GM12878 (cell line): ENCODE measurements at regions not wholly inside any gene's neighbourhood (a gene's known extent, or its start where the extent isn't known, plus 50 kb on each side); places are given as distances from the start of the nearest gene placed in this dataset.

Experiments
- ATAC-seq: fragments of 200-7000 bp; cut with Tn5 transposase; 3 replicates; pipeline ENCODE4 v1.9.1; 2020; ENCODE audit warnings: mild to moderate bottlenecking, moderate library complexity
- BruUV-seq: library from RNA; stranded (reverse); fragments of 400-500 nt; replicated peaks from 2 replicates; lab custom pipeline; 2021; lab: Mats Ljungman, UMichigan
- CTCF ChIA-PET: fragments of 300-600 bp; sonication (Branson Sonifier 250); formaldehyde crosslinking; extraction: SDS; loops from one replicate; lab custom pipeline; 2021; ENCODE audit warnings: inconsistent platforms; lab: Yijun Ruan, JAX
- POLR2A ChIA-PET: fragments of 350-600 bp; formaldehyde crosslinking; extraction: SDS; loops from one replicate; lab custom pipeline; 2021; ENCODE audit warnings: inconsistent platforms; lab: Charles Lee
- RAD21 ChIA-PET: fragments of 300-600 bp; sonication (Branson Sonifier 250); formaldehyde crosslinking; loops from one replicate; lab custom pipeline; 2023; ENCODE audit warnings: antibody characterized with exemption; ENCODE audit not compliant: unreplicated experiment; lab: Charles Lee
- SMC1A ChIA-PET: fragments of 300-600 bp; sonication (Branson Sonifier 250); formaldehyde crosslinking; loops from one replicate; lab custom pipeline; 2023; ENCODE audit not compliant: unreplicated experiment, uncharacterized antibody; lab: Charles Lee
- DNase-seq: peaks from one replicate; pipeline ENCODE4 v3.0.0-alpha.2; 2011; ENCODE audit warnings: low read depth, low spot score
- FAIRE-seq: peaks from 3 replicates; lab custom pipeline; 2011; peaks lifted over from hg19 to GRCh38; lab: Jason Lieb, UNC
- H2AFZ ChIP-seq: 2 replicates; pipeline ENCODE4 v1.6.0; 2011; ENCODE audit warnings: low read depth, low read length, control low read depth; ENCODE audit not compliant: control insufficient read depth
- H3K27ac ChIP-seq: 2 replicates; pipeline ENCODE4 v1.5.1; 2011; ENCODE audit warnings: control low read depth; ENCODE audit not compliant: control insufficient read depth, insufficient read depth
- H3K27me3 ChIP-seq, 2 experiments: replicated peaks in 1 of 2; 2 replicates each; pipeline versions ENCODE4 v1.6.0 to v1.6.1; 2011; ENCODE audit warnings: low read length in 1 of 2; ENCODE audit not compliant: control insufficient read depth in 2 of 2, insufficient read depth in 2 of 2
- H3K36me3 ChIP-seq, 2 experiments: 2 replicates each; pipeline ENCODE4 v1.5.1; 2011; ENCODE audit warnings: low read length in 1 of 2; ENCODE audit not compliant: control insufficient read depth in 2 of 2, insufficient read depth in 2 of 2
- H3K4me1 ChIP-seq: 2 replicates; pipeline ENCODE4 v1.6.1; 2011; ENCODE audit warnings: mild to moderate bottlenecking, low read length, moderate library complexity, mixed read lengths; ENCODE audit not compliant: control insufficient read depth, insufficient read depth
- H3K4me2 ChIP-seq: 2 replicates; pipeline ENCODE4 v1.6.0; 2011; ENCODE audit warnings: control low read depth; ENCODE audit not compliant: control insufficient read depth, insufficient read depth
- H3K4me3 ChIP-seq: fragments of 200-600 bp; sonication (generic); 2 replicates; pipeline ENCODE4 v1.5.1; 2016
- H3K79me2 ChIP-seq: 2 replicates; pipeline ENCODE4 v1.6.0; 2011; ENCODE audit warnings: low read length; ENCODE audit not compliant: control insufficient read depth, insufficient read depth
- H3K9ac ChIP-seq: 2 replicates; pipeline ENCODE4 v1.8.0; 2011; ENCODE audit warnings: low read length, control low read depth, mixed read lengths; ENCODE audit not compliant: control insufficient read depth, insufficient read depth
- H3K9me3 ChIP-seq: replicated peaks from 3 replicates; pipeline ENCODE4 v1.5.1; 2011; ENCODE audit warnings: mild to moderate bottlenecking, low read length; ENCODE audit not compliant: control insufficient read depth, insufficient read depth
- H4K20me1 ChIP-seq: 2 replicates; pipeline ENCODE4 v1.6.0; 2011; ENCODE audit not compliant: control insufficient read depth, insufficient read depth
- ATF3 ChIP-seq: IDR thresholded peaks from 2 replicates; pipeline ENCODE4 v1.6.1; 2011; ENCODE audit warnings: low read depth, mild to moderate bottlenecking, low read length, moderate library complexity, borderline replicate concordance; ENCODE audit errors: extremely low read depth
- ATF7 ChIP-seq: fragments of 450-650 bp; IDR thresholded peaks from 2 replicates; pipeline ENCODE4 v1.6.1; 2016; ENCODE audit warnings: low read depth, mild to moderate bottlenecking
- BRCA1 ChIP-seq: IDR thresholded peaks from 2 replicates; pipeline ENCODE4 v1.6.1; 2011; ENCODE audit warnings: low read depth, low read length, improper control_type of control experiment
- CBX5 ChIP-seq: sonication (generic); IDR thresholded peaks from 2 replicates; pipeline ENCODE4 v1.6.1; 2016; ENCODE audit warnings: low read depth, moderate library complexity, mild to moderate bottlenecking, inconsistent platforms
- HDAC2 ChIP-seq: fragments of 200-600 bp; sonication (generic); IDR thresholded peaks from 2 replicates; pipeline ENCODE4 v1.6.1; 2017
- MYC ChIP-seq: IDR thresholded peaks from 2 replicates; pipeline ENCODE4 v1.6.1; 2011; ENCODE audit warnings: mild to moderate bottlenecking, low read length, moderate library complexity, inconsistent platforms; ENCODE audit not compliant: insufficient read depth, insufficient replicate concordance, insufficient read length, severe bottlenecking
- NBN ChIP-seq: fragments of 450-650 bp; IDR thresholded peaks from 2 replicates; pipeline ENCODE4 v1.6.1; 2016
- NFYB ChIP-seq: IDR thresholded peaks from 2 replicates; pipeline ENCODE4 v1.6.1; 2011; ENCODE audit warnings: low read depth, mild to moderate bottlenecking, low read length, improper control_type of control experiment, moderate library complexity; ENCODE audit not compliant: insufficient read depth
- NR2C1 ChIP-seq: fragments of 450-650 bp; IDR thresholded peaks from 2 replicates; pipeline ENCODE4 v1.6.1; 2017; ENCODE audit warnings: antibody characterized with exemption, mild to moderate bottlenecking, moderate library complexity
- POLR2A ChIP-seq: IDR thresholded peaks from 2 replicates; pipeline ENCODE4 v1.6.1; 2011; ENCODE audit warnings: low read depth, mild to moderate bottlenecking, low read length
- POLR2AphosphoS5 ChIP-seq: IDR thresholded peaks from 2 replicates; pipeline ENCODE4 v1.6.1; 2011; ENCODE audit warnings: mild to moderate bottlenecking, low read length, inconsistent platforms
- RCOR1 ChIP-seq: conservative IDR thresholded peaks from 2 replicates; pipeline ENCODE4 v1.6.1; 2012; ENCODE audit warnings: low read depth, low read length, improper control_type of control experiment
- TARDBP ChIP-seq: IDR thresholded peaks from 2 replicates; pipeline ENCODE4 v1.6.1; 2016; ENCODE audit warnings: borderline replicate concordance
- YBX1 ChIP-seq: fragments of 450-650 bp; IDR thresholded peaks from 2 replicates; pipeline ENCODE4 v1.6.1; 2016; ENCODE audit warnings: antibody characterized with exemption
- WGBS: methylation state at CpG from one replicate; pipeline ENCODE4 v1.1.6; 2016; ENCODE audit warnings: low lambda C conversion rate; ENCODE audit not compliant: insufficient replicate concordance, insufficient coverage; ENCODE audit errors: missing lambda C conversion rate; 5-methylcytosine and 5-hydroxymethylcytosine counted together
- in situ Hi-C: fragments of 300-500 bp; cut with MboI; formaldehyde crosslinking; loops from 9 replicates; pipeline ENCODE4 v1.14.3; 2018; ENCODE audit warnings: mixed read lengths
- intact Hi-C: fragments of 100-400 bp; cut with micrococcal nuclease; formaldehyde crosslinking; loops from one replicate; pipeline ENCODE4 v1.14.2; 2022; ENCODE audit not compliant: unreplicated experiment
- TF ChIP-seq, protein P1 (sequence below): IDR thresholded peaks from 2 replicates; pipeline ENCODE4 v1.6.1; 2011; ENCODE audit warnings: borderline replicate concordance, low read depth, mild to moderate bottlenecking, moderate library complexity, mixed read lengths, low read length; ENCODE audit not compliant: insufficient read depth; ENCODE audit errors: extremely low read length
- TF ChIP-seq, protein P2 (sequence below): fragments of 450-650 bp; IDR thresholded peaks from 2 replicates; pipeline ENCODE4 v1.6.1; 2017; ENCODE audit warnings: mild to moderate bottlenecking, low read depth, inconsistent platforms; ENCODE audit not compliant: poor library complexity, severe bottlenecking

DNA sequence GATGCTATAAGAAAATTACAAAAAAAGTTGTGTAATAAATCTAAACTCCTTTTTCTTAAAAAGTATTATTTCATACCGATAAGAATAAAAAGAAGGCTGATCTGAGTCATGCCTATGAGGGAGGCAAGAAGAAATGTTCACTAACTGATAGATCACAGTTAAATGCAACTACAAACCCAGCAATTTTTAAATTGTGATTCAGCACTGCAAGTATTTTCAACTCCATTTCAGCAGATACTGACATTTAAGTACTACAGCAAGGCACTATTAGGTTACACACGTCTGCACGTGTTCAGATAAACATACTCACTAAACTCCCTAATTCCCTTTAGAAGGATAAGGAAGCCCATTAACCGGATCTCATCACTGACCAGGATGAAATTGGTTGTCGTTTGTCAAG is 213.3 kb upstream of the ZRANB2 start:
- H4K20me1 ChIP-seq, result no peaks in the 10 kb centered on the region
- no peaks in the 10 kb centered on the region for H3K4me1 ChIP-seq
- no peak overlapping the region for H2AFZ ChIP-seq
- H3K9me3 ChIP-seq, result no peaks in the 10 kb centered on the region
- ChIA-PET POLR2A (no interaction called here), CTCF (no interaction called here), RAD21 (no interaction called here), SMC1A (no interaction called here)
- FAIRE-seq (no peak), DNase-seq (no peak), ATAC-seq (no peak)
- no peak overlapping the region for H3K4me2 ChIP-seq
- intact Hi-C loops (no loop called here), in situ Hi-C loops (no loop called here)
- H3K27ac ChIP-seq, result no peak overlapping the region
- H3K27me3 ChIP-seq, result no peaks in the 10 kb centered on the region
- H3K36me3 ChIP-seq, result no peaks in the 10 kb centered on the region
- H3K79me2 ChIP-seq, result no peaks in the 10 kb centered on the region
- no peak for TF ChIP-seq YBX1
- no peak for TF ChIP-seq MYC
- TF ChIP-seq NBN, result no peak
- TF ChIP-seq, protein P1, sequence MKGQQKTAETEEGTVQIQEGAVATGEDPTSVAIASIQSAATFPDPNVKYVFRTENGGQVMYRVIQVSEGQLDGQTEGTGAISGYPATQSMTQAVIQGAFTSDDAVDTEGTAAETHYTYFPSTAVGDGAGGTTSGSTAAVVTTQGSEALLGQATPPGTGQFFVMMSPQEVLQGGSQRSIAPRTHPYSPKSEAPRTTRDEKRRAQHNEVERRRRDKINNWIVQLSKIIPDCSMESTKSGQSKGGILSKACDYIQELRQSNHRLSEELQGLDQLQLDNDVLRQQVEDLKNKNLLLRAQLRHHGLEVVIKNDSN, result no peak
- TF ChIP-seq ATF3, result no peak
- WGBS, result 14% methylated on average over 5 of the region's 5 CpGs
- no peak overlapping the region for H3K9ac ChIP-seq
- no peak overlapping the region for H3K4me3 ChIP-seq
- BruUV-seq, result no TSS peak

DNA sequence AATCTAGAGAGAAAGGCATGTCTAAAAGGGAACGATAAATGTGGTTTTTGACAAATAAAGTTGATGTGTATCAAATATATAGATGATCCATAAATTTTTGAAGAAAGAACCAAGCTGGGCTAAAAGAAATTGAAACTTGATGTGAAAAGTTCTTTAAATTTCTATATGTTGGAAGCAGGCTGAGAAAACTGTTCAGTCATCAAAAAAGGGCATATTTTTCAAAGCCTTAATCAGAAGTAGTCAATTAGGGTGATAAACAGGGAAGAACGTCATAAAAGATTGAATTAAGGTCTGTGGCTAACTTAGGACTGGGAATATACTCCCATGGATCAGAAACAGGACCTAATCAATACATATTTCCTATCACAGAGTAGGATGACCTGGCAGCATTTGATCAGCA is 211.4 kb upstream of the ZRANB2 start:
- POLR2A ChIA-PET, result no interaction called here
- no peak for TF ChIP-seq HDAC2
- no peak for TF ChIP-seq POLR2A
- no peak for TF ChIP-seq BRCA1
- TF ChIP-seq POLR2AphosphoS5, result no peak
- no peak for TF ChIP-seq NFYB
- no peak for TF ChIP-seq CBX5
- no peak for TF ChIP-seq TARDBP
- no peak for TF ChIP-seq ATF7
- TF ChIP-seq, protein P2, sequence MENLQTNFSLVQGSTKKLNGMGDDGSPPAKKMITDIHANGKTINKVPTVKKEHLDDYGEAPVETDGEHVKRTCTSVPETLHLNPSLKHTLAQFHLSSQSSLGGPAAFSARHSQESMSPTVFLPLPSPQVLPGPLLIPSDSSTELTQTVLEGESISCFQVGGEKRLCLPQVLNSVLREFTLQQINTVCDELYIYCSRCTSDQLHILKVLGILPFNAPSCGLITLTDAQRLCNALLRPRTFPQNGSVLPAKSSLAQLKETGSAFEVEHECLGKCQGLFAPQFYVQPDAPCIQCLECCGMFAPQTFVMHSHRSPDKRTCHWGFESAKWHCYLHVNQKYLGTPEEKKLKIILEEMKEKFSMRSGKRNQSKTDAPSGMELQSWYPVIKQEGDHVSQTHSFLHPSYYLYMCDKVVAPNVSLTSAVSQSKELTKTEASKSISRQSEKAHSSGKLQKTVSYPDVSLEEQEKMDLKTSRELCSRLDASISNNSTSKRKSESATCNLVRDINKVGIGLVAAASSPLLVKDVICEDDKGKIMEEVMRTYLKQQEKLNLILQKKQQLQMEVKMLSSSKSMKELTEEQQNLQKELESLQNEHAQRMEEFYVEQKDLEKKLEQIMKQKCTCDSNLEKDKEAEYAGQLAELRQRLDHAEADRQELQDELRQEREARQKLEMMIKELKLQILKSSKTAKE, result no peak
- no peak for TF ChIP-seq RCOR1
- no peak for TF ChIP-seq NR2C1

More for the DNA sequence above, 211.4 kb upstream of the ZRANB2 start:
- Histone ChIP-seq H3K4me2 (no peak overlapping the region), H4K20me1 (no peaks in the 10 kb centered on the region), H3K79me2 (no peaks in the 10 kb centered on the region), H3K36me3 (no peaks in the 10 kb centered on the region), H3K27me3 (no peaks in the 10 kb centered on the region), H3K27ac (no peak overlapping the region), H2AFZ (no peak overlapping the region), H3K4me1 (no peaks in the 10 kb centered on the region), H3K9ac (no peak overlapping the region), H3K9me3 (no peaks in the 10 kb centered on the region), H3K4me3 (no peak overlapping the region)
- SMC1A ChIA-PET, result no interaction called here
- FAIRE-seq (no peak), ATAC-seq (no peak), DNase-seq (no peak)
- RAD21 ChIA-PET, result no interaction called here
- CTCF ChIA-PET, result no interaction called here
- intact Hi-C loops, result no loop called here
- in situ Hi-C loops, result no loop called here
- 0% methylated on average over 2 of the region's 2 CpGs for WGBS
- BruUV-seq, result no TSS peak
